ENCODE measurements at regions not wholly inside any gene's neighbourhood (a gene's known extent, or its start where the extent isn't known, plus 50 kb on each side); places are given as distances from the start of the nearest gene placed in this dataset.

DNA sequence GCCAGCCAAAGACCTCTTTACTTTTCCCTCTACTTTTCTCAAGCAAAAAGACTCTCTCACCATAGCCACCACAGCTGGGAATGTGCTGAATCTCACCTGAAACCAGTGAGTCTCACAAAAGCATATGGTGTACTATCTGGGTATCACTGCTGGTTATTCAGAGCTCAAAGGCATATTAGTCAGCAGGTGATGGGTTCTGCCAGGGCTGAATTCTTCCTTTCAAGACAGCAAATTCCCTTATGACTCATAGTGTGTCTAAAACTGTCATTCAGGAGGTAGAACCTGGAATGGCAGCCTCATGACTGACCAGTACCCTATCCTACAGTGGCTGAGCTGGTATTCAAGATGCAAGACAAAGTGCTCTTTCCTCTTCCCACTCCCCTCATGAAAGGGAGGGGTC lies 2859.1 kb downstream of the PCDH9 start:
- Histone ChIP-seq H3K9me3 (ENCODE audit: insufficient read depth, low read length) (0 out of 2 replicates have a peak, but pooled peaks cover 15% of the 10 kb centered on the region), H3K9ac (ENCODE audit: low read length) (no peak overlapping the region), H3K4me1 (ENCODE audit: low read length) (no peaks in the 10 kb centered on the region), H3K27me3 (ENCODE audit: low read depth, low read length) (no peaks in the 10 kb centered on the region), H3K4me3 (ENCODE audit: low read length) (no peak overlapping the region), H3K36me3 (replicated peaks; ENCODE audit: low read depth, low read length) (no peaks in the 10 kb centered on the region), H3K79me2 (ENCODE audit: low read length) (no peaks in the 10 kb centered on the region), H3K4me2 (ENCODE audit: low read length) (no peak overlapping the region), H2AFZ (ENCODE audit: low read depth, low read length) (no peak overlapping the region), H4K20me1 (ENCODE audit: insufficient read depth, low read length) (no peaks in the 10 kb centered on the region), H3K27ac (ENCODE audit: low read length) (no peak overlapping the region)
- TF ChIP-seq EZH2phosphoT487 (IDR thresholded peaks at IDR 0.05; ENCODE audit: low read depth) (no peak), CTCF (IDR thresholded peaks at IDR 0.05; ENCODE audit: low read depth, low read length) (no peak)

DNA sequence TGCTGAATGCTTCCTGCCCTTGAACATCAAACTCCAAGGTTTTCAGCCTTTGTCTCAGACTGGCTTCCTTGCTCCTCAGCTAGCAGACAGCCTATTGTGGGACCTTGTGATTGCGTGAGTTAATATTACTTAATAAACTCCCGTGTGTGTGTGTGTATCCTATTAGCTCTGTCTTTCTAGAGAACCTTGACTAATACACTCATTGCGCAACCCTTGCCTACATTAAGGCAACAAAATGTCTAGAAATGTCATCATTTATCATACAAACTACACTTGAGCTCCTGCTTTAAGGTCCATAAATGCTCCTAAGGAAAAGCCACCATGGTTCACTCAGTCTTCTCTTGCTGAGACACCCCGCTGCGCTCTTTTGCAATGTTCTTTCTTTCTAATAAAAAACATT lies 2861.0 kb downstream of the PCDH9 start:
- H2AFZ ChIP-seq (ENCODE audit: low read depth, low read length), result no peak overlapping the region
- H4K20me1 ChIP-seq (ENCODE audit: insufficient read depth, low read length), result no peaks in the 10 kb centered on the region
- H3K4me1 ChIP-seq (ENCODE audit: low read length), result no peaks in the 10 kb centered on the region
- no peak overlapping the region for H3K4me3 ChIP-seq (ENCODE audit: low read length)
- no peak overlapping the region for H3K9ac ChIP-seq (ENCODE audit: low read length)
- TF ChIP-seq CTCF (IDR thresholded peaks at IDR 0.05; ENCODE audit: low read depth, low read length), result no peak
- no peak for TF ChIP-seq EZH2phosphoT487 (IDR thresholded peaks at IDR 0.05; ENCODE audit: low read depth)
- no peak overlapping the region for H3K4me2 ChIP-seq (ENCODE audit: low read length)
- H3K9me3 ChIP-seq (ENCODE audit: insufficient read depth, low read length), result 0 out of 2 replicates have a peak, but pooled peaks cover 7% of the 10 kb centered on the region
- H3K27me3 ChIP-seq (ENCODE audit: low read depth, low read length), result no peaks in the 10 kb centered on the region
- H3K27ac ChIP-seq (ENCODE audit: low read length), result no peak overlapping the region
- no peaks in the 10 kb centered on the region for H3K79me2 ChIP-seq (ENCODE audit: low read length)
- no peaks in the 10 kb centered on the region for H3K36me3 ChIP-seq (replicated peaks; ENCODE audit: low read depth, low read length)

DNA sequence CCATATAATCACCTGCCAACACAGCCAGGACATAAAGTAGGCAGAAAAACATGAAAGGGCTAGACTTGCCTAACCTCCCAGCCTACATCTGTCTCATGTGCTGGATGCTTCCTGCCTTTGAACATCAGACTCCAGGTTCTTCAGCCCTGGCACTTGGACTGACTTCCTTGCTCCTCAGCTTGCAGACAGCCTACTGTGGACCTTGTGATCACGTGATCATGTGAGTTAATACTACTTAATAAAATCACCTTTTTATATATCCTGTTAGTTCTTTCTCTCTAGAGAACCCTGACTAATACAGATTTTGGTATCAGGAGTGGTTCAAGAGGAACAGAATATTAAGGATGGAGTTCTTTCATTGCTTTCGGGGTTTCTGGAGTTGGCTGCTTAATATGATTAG lies 2867.6 kb downstream of the PCDH9 start:
- H3K4me1 ChIP-seq (ENCODE audit: low read length), result no peaks in the 10 kb centered on the region
- no peaks in the 10 kb centered on the region for H4K20me1 ChIP-seq (ENCODE audit: insufficient read depth, low read length)
- TF ChIP-seq CTCF (IDR thresholded peaks at IDR 0.05; ENCODE audit: low read depth, low read length) (no peak), EZH2phosphoT487 (IDR thresholded peaks at IDR 0.05; ENCODE audit: low read depth) (no peak)
- H3K4me3 ChIP-seq (ENCODE audit: low read length), result no peak overlapping the region
- H2AFZ ChIP-seq (ENCODE audit: low read depth, low read length), result no peak overlapping the region
- H3K79me2 ChIP-seq (ENCODE audit: low read length), result no peaks in the 10 kb centered on the region
- no peaks in the 10 kb centered on the region for H3K27me3 ChIP-seq (ENCODE audit: low read depth, low read length)
- no peaks in the 10 kb centered on the region for H3K36me3 ChIP-seq (replicated peaks; ENCODE audit: low read depth, low read length)
- H3K4me2 ChIP-seq (ENCODE audit: low read length), result no peak overlapping the region
- no peak overlapping the region for H3K9ac ChIP-seq (ENCODE audit: low read length)
- no peaks in the 10 kb centered on the region for H3K9me3 ChIP-seq (ENCODE audit: insufficient read depth, low read length)
- no peak overlapping the region for H3K27ac ChIP-seq (ENCODE audit: low read length)

DNA sequence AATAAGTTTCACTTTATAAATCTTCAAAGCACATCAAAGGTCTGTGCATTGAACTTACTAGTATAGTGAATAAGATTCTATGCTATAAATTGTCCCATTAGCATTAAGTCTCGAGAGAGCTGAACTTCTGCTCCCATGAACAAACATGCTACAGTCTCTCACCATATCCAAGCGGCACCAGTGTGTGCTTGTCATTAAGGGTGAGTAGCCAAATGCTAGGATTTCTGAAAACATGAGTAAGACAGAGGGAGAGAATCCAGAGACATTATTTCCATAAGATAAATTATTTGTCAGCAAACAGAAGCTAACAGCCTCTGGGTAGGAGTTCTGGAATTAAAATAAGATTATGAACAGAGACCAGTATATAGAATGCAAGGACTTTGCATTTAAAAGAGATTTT lies 2882.5 kb downstream of the PCDH9 start:
- no peaks in the 10 kb centered on the region for H3K36me3 ChIP-seq (replicated peaks; ENCODE audit: low read depth, low read length)
- no peak overlapping the region for H3K4me3 ChIP-seq (ENCODE audit: low read length)
- H3K79me2 ChIP-seq (ENCODE audit: low read length), result no peaks in the 10 kb centered on the region
- no peak overlapping the region for H3K9ac ChIP-seq (ENCODE audit: low read length)
- no peaks in the 10 kb centered on the region for H3K27me3 ChIP-seq (ENCODE audit: low read depth, low read length)
- no peaks in the 10 kb centered on the region for H3K4me1 ChIP-seq (ENCODE audit: low read length)
- no peak for TF ChIP-seq EZH2phosphoT487 (IDR thresholded peaks at IDR 0.05; ENCODE audit: low read depth)
- no peak for TF ChIP-seq CTCF (IDR thresholded peaks at IDR 0.05; ENCODE audit: low read depth, low read length)
- H2AFZ ChIP-seq (ENCODE audit: low read depth, low read length), result no peak overlapping the region
- no peaks in the 10 kb centered on the region for H3K9me3 ChIP-seq (ENCODE audit: insufficient read depth, low read length)
- H4K20me1 ChIP-seq (ENCODE audit: insufficient read depth, low read length), result no peaks in the 10 kb centered on the region
- H3K27ac ChIP-seq (ENCODE audit: low read length), result no peak overlapping the region
- H3K4me2 ChIP-seq (ENCODE audit: low read length), result no peak overlapping the region
